ENCODE measurements at regions not wholly inside any gene's neighbourhood (a gene's known extent, or its start where the extent isn't known, plus 50 kb on each side); places are given as distances from the start of the nearest gene placed in this dataset.
"Not testable (repeated sequence)": the region's sequence is repeated elsewhere in the genome, so short reads cannot be mapped to it uniquely, and the experiment has no call there.

DNA sequence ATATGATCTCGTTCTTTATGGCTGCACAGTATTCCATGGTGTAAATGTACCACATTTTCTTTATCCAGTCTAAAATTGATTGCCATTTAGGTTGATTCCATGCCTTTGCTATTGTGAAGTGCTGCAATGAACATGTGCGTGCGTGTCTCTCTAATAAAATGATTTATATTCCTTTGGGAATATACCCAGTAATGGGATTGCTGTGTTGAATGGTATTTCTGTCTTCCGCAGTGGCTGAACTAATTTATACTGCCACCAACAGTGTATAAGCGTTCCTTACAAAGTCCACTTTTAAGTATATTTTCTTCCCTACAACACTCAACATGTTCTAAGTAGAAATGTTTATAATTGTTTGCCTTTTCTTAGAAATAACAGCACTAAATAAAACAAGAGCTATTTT is 521.9 kb downstream of the DTWD2 start:
- Histone ChIP-seq H2AFZ (ENCODE audit: low read length) (no peak overlapping the region), H3K9me3 (ENCODE audit: low read length) (no peaks in the 10 kb centered on the region), H3K36me3 (ENCODE audit: insufficient read depth, low read length) (no peaks in the 10 kb centered on the region), H4K20me1 (ENCODE audit: insufficient read depth, low read length) (no peaks in the 10 kb centered on the region), H3K27ac (ENCODE audit: low read depth, low read length, poor library complexity, severe bottlenecking) (no peak overlapping the region), H3K4me3 (ENCODE audit: low read depth, low read length, poor library complexity, severe bottlenecking) (no peak overlapping the region), H3K9me2 (ENCODE audit: insufficient read depth, low read length) (no peaks in the 10 kb centered on the region), H3K4me1 (ENCODE audit: insufficient read depth, low read length, poor library complexity, severe bottlenecking) (no peaks in the 10 kb centered on the region), H3K4me2 (ENCODE audit: low read length) (no peak overlapping the region), H3K79me2 (ENCODE audit: insufficient read depth, low read depth, low read length) (no peaks in the 10 kb centered on the region)
- intact Hi-C loops (cut with micrococcal nuclease; ENCODE audit: unreplicated experiment): no loop called here
- ChIA-PET CTCF (ENCODE audit: unreplicated experiment) (no interaction called here), POLR2A (interaction anchor here (0.6 to 0.7 kb wide), 3 partner anchors 17 to 221 kb away, joined by 3 to 6 read pairs (median 5); no protein-coding TSS in a partner anchor)
- no TSS peak for BruUV-seq (replicated peaks)
- DNase-seq (ENCODE audit: low spot score): no peak
- no peak for TF ChIP-seq EZH2phosphoT487 (IDR thresholded peaks at IDR 0.05; ENCODE audit: borderline replicate concordance, low read depth, low read length)
- TF ChIP-seq, protein P1, sequence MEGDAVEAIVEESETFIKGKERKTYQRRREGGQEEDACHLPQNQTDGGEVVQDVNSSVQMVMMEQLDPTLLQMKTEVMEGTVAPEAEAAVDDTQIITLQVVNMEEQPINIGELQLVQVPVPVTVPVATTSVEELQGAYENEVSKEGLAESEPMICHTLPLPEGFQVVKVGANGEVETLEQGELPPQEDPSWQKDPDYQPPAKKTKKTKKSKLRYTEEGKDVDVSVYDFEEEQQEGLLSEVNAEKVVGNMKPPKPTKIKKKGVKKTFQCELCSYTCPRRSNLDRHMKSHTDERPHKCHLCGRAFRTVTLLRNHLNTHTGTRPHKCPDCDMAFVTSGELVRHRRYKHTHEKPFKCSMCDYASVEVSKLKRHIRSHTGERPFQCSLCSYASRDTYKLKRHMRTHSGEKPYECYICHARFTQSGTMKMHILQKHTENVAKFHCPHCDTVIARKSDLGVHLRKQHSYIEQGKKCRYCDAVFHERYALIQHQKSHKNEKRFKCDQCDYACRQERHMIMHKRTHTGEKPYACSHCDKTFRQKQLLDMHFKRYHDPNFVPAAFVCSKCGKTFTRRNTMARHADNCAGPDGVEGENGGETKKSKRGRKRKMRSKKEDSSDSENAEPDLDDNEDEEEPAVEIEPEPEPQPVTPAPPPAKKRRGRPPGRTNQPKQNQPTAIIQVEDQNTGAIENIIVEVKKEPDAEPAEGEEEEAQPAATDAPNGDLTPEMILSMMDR (conservative IDR thresholded peaks at IDR 0.05; ENCODE audit: low read length): no peak

DNA sequence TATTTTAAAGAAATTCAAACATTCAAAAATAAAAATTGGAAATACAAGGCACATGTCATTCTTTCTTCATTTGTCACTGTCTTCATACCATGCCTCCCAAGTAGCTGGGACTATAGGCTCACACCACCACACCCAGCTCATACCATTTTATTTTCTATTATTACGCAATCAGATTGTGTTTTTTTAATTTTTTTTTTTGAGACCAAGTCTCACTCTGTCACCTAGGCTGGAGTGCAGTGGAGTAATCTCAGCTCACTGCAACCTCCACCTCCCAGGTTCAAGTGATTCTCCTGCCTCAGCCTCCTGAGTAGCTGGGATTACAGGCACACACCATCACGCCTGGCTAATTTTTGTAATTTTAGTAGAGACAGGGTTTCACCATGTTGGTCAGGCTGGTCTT is 526.1 kb downstream of the DTWD2 start:
- H3K4me3 ChIP-seq (ENCODE audit: low read depth, low read length, poor library complexity, severe bottlenecking); CTCF ChIA-PET (ENCODE audit: unreplicated experiment); BruUV-seq (replicated peaks); H3K9me2 ChIP-seq (ENCODE audit: insufficient read depth, low read length); intact Hi-C loops (cut with micrococcal nuclease; ENCODE audit: unreplicated experiment); H3K4me2 ChIP-seq (ENCODE audit: low read length); H3K79me2 ChIP-seq (ENCODE audit: insufficient read depth, low read depth, low read length); H3K4me1 ChIP-seq (ENCODE audit: insufficient read depth, low read length, poor library complexity, severe bottlenecking); H3K36me3 ChIP-seq (ENCODE audit: insufficient read depth, low read length); DNase-seq (ENCODE audit: low spot score); H4K20me1 ChIP-seq (ENCODE audit: insufficient read depth, low read length); H3K9me3 ChIP-seq (ENCODE audit: low read length); H2AFZ ChIP-seq (ENCODE audit: low read length); H3K27ac ChIP-seq (ENCODE audit: low read depth, low read length, poor library complexity, severe bottlenecking): not testable (repeated sequence)
- POLR2A ChIA-PET: interaction anchor here (0.6 kb wide), 1 partner anchor 87 kb away, joined by 3 read pairs; no protein-coding TSS in a partner anchor

DNA sequence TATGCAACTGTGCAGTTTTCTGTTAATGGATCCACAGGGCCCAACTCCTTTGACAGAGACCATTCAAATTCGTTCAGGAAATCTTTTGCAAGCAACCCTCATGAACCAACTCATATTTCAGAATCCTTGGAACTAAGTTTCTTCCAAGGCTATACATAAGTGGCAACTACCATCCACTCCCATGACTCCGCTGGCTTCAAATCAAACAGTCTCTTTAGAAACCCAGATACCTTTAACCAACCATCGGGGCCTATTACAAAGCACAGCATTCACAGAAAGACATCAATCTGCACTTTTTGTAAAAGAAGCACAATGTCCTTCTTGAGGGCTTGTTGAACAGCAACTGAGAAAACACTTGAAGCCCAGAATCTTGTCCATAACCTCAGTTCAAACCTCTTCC is 526.9 kb downstream of the DTWD2 start:
- ChIA-PET CTCF (ENCODE audit: unreplicated experiment) (no interaction called here), POLR2A (no interaction called here)
- Histone ChIP-seq H3K9me2 (ENCODE audit: insufficient read depth, low read length) (no peaks in the 10 kb centered on the region), H3K36me3 (ENCODE audit: insufficient read depth, low read length) (no peaks in the 10 kb centered on the region), H2AFZ (ENCODE audit: low read length) (no peak overlapping the region), H3K9me3 (ENCODE audit: low read length) (no peaks in the 10 kb centered on the region), H4K20me1 (ENCODE audit: insufficient read depth, low read length) (no peaks in the 10 kb centered on the region), H3K4me3 (ENCODE audit: low read depth, low read length, poor library complexity, severe bottlenecking) (no peak overlapping the region), H3K4me2 (ENCODE audit: low read length) (no peak overlapping the region), H3K27ac (ENCODE audit: low read depth, low read length, poor library complexity, severe bottlenecking) (no peak overlapping the region), H3K4me1 (ENCODE audit: insufficient read depth, low read length, poor library complexity, severe bottlenecking) (no peaks in the 10 kb centered on the region), H3K79me2 (ENCODE audit: insufficient read depth, low read depth, low read length) (no peaks in the 10 kb centered on the region)
- no peak for TF ChIP-seq EZH2phosphoT487 (IDR thresholded peaks at IDR 0.05; ENCODE audit: borderline replicate concordance, low read depth, low read length)
- TF ChIP-seq, protein P1 (conservative IDR thresholded peaks at IDR 0.05; ENCODE audit: low read length): no peak
- DNase-seq (ENCODE audit: low spot score): no peak
- no TSS peak for BruUV-seq (replicated peaks)
- intact Hi-C loops (cut with micrococcal nuclease; ENCODE audit: unreplicated experiment): no loop called here
